ENCODE measurements at regions not wholly inside any gene's neighbourhood (a gene's known extent, or its start where the extent isn't known, plus 50 kb on each side); places are given as distances from the start of the nearest gene placed in this dataset.

DNA sequence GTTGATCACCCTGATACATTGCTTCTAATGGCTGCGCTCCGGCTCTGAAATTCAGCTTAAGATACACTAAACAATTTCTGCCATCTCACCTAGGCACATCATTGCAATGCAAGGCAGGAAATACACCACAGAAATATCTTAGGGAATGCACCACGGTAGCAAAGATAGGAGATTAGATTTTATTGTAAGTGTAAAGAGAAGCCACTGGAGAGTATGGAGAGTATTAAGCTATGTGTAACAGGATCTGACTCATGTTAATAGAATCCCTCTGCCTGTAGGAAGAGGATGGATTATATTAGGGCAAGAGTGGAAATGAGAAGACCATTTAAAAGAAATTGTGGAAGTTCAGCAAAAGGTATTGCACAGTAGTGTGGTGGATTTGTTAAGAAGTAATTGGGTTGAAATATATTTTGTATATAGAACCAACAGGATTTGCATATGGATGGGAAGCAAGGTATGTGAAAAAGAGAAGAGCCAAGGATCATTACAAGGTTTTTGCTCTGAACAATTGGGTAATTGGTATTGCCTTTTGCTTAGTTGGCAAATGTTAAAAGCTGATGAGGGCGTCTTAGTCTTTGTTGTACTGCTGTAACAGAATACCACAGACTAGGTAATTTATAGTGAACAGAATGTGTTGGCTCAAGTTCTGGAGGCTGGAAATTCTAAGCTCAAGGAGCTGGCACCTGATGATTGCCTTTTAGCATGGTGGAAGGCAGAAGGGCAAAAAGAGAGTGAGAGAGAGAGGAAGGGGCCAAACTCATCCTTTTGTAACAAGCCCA, 636.1 kb downstream of the PSAT1 start:
- no peaks in the 10 kb centered on the region for H4K20me1 ChIP-seq (ENCODE audit: low read depth)
- no peak overlapping the region for H3K9ac ChIP-seq
- H3K4me2 ChIP-seq, result no peak overlapping the region
- H3K27ac Mint-ChIP-seq, result no peak overlapping the region
- H3K4me3 Mint-ChIP-seq, result no peak overlapping the region
- no peaks in the 10 kb centered on the region for H3K36me3 Mint-ChIP-seq
- H3K9me3 ChIP-seq (ENCODE audit: low read depth), result no peaks in the 10 kb centered on the region
- H3K27me3 Mint-ChIP-seq (ENCODE audit: insufficient read depth, low read depth), result no peaks in the 10 kb centered on the region
- DNase-seq (ENCODE audit: low spot score), result no peak
- no peaks in the 10 kb centered on the region for H3K27me3 ChIP-seq
- H3F3A ChIP-seq (ENCODE audit: low read depth), result no peaks in the 10 kb centered on the region
- peaks cover 3% of the 10 kb centered on the region for H3K9me3 Mint-ChIP-seq
- no peak overlapping the region for H3K4me3 ChIP-seq
- TF ChIP-seq CTCF (IDR thresholded peaks at IDR 0.05) (no peak), EZH2 (IDR thresholded peaks at IDR 0.05) (no peak), EZH2phosphoT487 (IDR thresholded peaks at IDR 0.05) (no peak)
- no peaks in the 10 kb centered on the region for H3K4me1 Mint-ChIP-seq
- H3K4me1 ChIP-seq, result no peaks in the 10 kb centered on the region
- no peaks in the 10 kb centered on the region for H3K36me3 ChIP-seq
- no peaks in the 10 kb centered on the region for H3K79me2 ChIP-seq (ENCODE audit: low read depth)
- H2AFZ ChIP-seq (replicated peaks), result no peak overlapping the region
- no peak overlapping the region for H3K27ac ChIP-seq

GRCh38 chr9:78934880-78935279, 636.9 kb upstream of the TLE4 start:
- Histone ChIP-seq H3K4me1 (no peaks in the 10 kb centered on the region), H3K79me2 (ENCODE audit: low read depth) (no peaks in the 10 kb centered on the region), H3F3A (ENCODE audit: low read depth) (no peaks in the 10 kb centered on the region), H3K27me3 (no peaks in the 10 kb centered on the region), H3K36me3 (no peaks in the 10 kb centered on the region), H2AFZ (replicated peaks) (no peak overlapping the region), H3K9me3 (ENCODE audit: low read depth) (no peaks in the 10 kb centered on the region), H4K20me1 (ENCODE audit: low read depth) (no peaks in the 10 kb centered on the region), H3K4me2 (no peak overlapping the region), H3K9ac (no peak overlapping the region), H3K4me3 (no peak overlapping the region), H3K27ac (no peak overlapping the region)
- H3K27me3 Mint-ChIP-seq (ENCODE audit: insufficient read depth, low read depth), result no peaks in the 10 kb centered on the region
- no peak overlapping the region for H3K27ac Mint-ChIP-seq
- H3K9me3 Mint-ChIP-seq, result peaks cover 3% of the 10 kb centered on the region
- no peak for TF ChIP-seq EZH2 (IDR thresholded peaks at IDR 0.05)
- TF ChIP-seq EZH2phosphoT487 (IDR thresholded peaks at IDR 0.05), result no peak
- no peak for TF ChIP-seq CTCF (IDR thresholded peaks at IDR 0.05)
- no peak overlapping the region for H3K4me3 Mint-ChIP-seq
- no peaks in the 10 kb centered on the region for H3K36me3 Mint-ChIP-seq
- DNase-seq (ENCODE audit: low spot score), result no peak
- no peaks in the 10 kb centered on the region for H3K4me1 Mint-ChIP-seq

DNA sequence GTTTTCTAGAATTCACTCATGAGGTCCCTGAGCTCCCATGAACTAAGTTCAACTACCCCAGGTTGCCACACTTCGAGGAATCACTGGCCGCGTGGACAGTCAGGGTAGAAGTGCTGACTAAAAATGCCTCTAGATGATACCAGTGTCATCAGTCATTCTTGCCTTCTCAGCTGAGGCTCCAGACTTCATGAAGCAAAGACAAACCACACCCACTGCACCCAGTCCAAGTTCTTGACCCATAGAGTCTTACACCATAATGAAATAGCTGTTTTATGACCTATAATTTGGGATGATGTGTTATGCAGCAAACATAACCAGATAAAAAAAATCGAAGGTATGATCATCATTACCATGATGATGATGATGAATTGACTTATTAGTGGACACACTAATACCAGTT, 632.9 kb upstream of the TLE4 start:
- no peak for DNase-seq (ENCODE audit: low spot score)
- no peak overlapping the region for H3K27ac ChIP-seq
- no peaks in the 10 kb centered on the region for H3K36me3 Mint-ChIP-seq
- no peaks in the 10 kb centered on the region for H3K27me3 Mint-ChIP-seq (ENCODE audit: insufficient read depth, low read depth)
- no peaks in the 10 kb centered on the region for H4K20me1 ChIP-seq (ENCODE audit: low read depth)
- H3K9me3 ChIP-seq (ENCODE audit: low read depth), result no peaks in the 10 kb centered on the region
- H3K4me2 ChIP-seq, result no peak overlapping the region
- no peak overlapping the region for H3K9ac ChIP-seq
- H3K4me1 Mint-ChIP-seq, result no peaks in the 10 kb centered on the region
- H3K4me3 ChIP-seq, result no peak overlapping the region
- H2AFZ ChIP-seq (replicated peaks), result no peak overlapping the region
- H3K79me2 ChIP-seq (ENCODE audit: low read depth), result no peaks in the 10 kb centered on the region
- TF ChIP-seq CTCF (IDR thresholded peaks at IDR 0.05) (no peak), EZH2phosphoT487 (IDR thresholded peaks at IDR 0.05) (no peak), EZH2 (IDR thresholded peaks at IDR 0.05) (no peak)
- no peaks in the 10 kb centered on the region for H3K4me1 ChIP-seq
- H3K27me3 ChIP-seq, result no peaks in the 10 kb centered on the region
- H3K4me3 Mint-ChIP-seq, result no peak overlapping the region
- H3F3A ChIP-seq (ENCODE audit: low read depth), result no peaks in the 10 kb centered on the region
- no peak overlapping the region for H3K27ac Mint-ChIP-seq
- H3K36me3 ChIP-seq, result no peaks in the 10 kb centered on the region
- H3K9me3 Mint-ChIP-seq, result no peaks in the 10 kb centered on the region
